Breast epithelium (tissue), 3 donors: ENCODE measurements at regions not wholly inside any gene's neighbourhood (a gene's known extent, or its start where the extent isn't known, plus 50 kb on each side); places are given as distances from the start of the nearest gene placed in this dataset.

Experiments
- CTCF ChIP-seq, 3 donors: fragments of 450-650 bp; IDR thresholded peaks; one replicate each; pipeline ENCODE4 v1.5.1; 2016 to 2017; ENCODE audit warnings: antibody characterized with exemption in 3 of 3, mild to moderate bottlenecking in 3 of 3, moderate library complexity in 3 of 3
- POLR2A ChIP-seq: fragments of 450-650 bp; IDR thresholded peaks from one replicate; pipeline ENCODE4 v1.6.1; 2016; ENCODE audit warnings: antibody characterized with exemption, mild to moderate bottlenecking, moderate library complexity

- TF ChIP-seq POLR2A (no peak), CTCF (IDR thresholded peaks at IDR 0.05) (no peak)
Observed at GRCh38 chr1:238549137-238549536, 658.4 kb upstream of the ZP4 start.
